Esophagus muscularis mucosa (tissue), 4 donors: ENCODE measurements at regions not wholly inside any gene's neighbourhood (a gene's known extent, or its start where the extent isn't known, plus 50 kb on each side); places are given as distances from the start of the nearest gene placed in this dataset.

Experiments used
- DNase-seq: peaks from one replicate; pipeline ENCODE4 v3.0.0-alpha.2; 2017; ENCODE audit errors: extremely low spot score
- H3K27ac ChIP-seq, 4 donors: fragments of 200-600 bp; sonication (generic); replicated peaks in 1 of 4; 1 replicate in 3 of 4; 2 replicates in 1 of 4; pipeline ENCODE4 v1.5.1; 2016 to 2019; ENCODE audit warnings: mild to moderate bottlenecking in 1 of 4
- H3K27me3 ChIP-seq, 4 donors: fragments of 200-600 bp; sonication (generic); one replicate each; pipeline versions ENCODE4 v1.5.1 to v1.6.0; 2016 to 2019
- H3K36me3 ChIP-seq, 4 donors: fragments of 200-600 bp; sonication (generic); one replicate each; pipeline ENCODE4 v1.5.1; 2016 to 2019
- H3K4me1 ChIP-seq, 4 donors: fragments of 200-600 bp; sonication (generic); one replicate each; pipeline ENCODE4 v1.5.1; 2016 to 2019
- H3K4me3 ChIP-seq, 4 donors: fragments of 200-600 bp; sonication (generic); 1 replicate in 2 of 4; 2 replicates in 2 of 4; pipeline ENCODE4 v1.5.1; 2016 to 2019; ENCODE audit warnings: mild to moderate bottlenecking in 4 of 4, moderate library complexity in 1 of 4
- H3K9me3 ChIP-seq, 4 donors: fragments of 200-600 bp; sonication (generic); 1 replicate in 3 of 4; 2 replicates in 1 of 4; pipeline ENCODE4 v1.5.1; 2016 to 2019
- CTCF ChIP-seq, 3 experiments: fragments of 200-600 bp in 2 of 3; fragments of 450-650 bp in 1 of 3; sonication (generic) in 2 of 3; IDR thresholded peaks; one replicate each; pipeline ENCODE4 v1.5.1; 2017 to 2019; ENCODE audit warnings: antibody characterized with exemption in 3 of 3, mild to moderate bottlenecking in 2 of 3, moderate library complexity in 1 of 3
- EP300 ChIP-seq: sonication (generic); formaldehyde crosslinking; IDR thresholded peaks from one replicate; pipeline ENCODE4 v1.6.1; 2017; ENCODE audit warnings: antibody characterized with exemption
- POLR2A ChIP-seq: fragments of 450-650 bp; IDR thresholded peaks from one replicate; pipeline ENCODE4 v1.6.1; 2017; ENCODE audit warnings: antibody characterized with exemption, moderate library complexity, mild to moderate bottlenecking, low read depth
- POLR2AphosphoS5 ChIP-seq, 2 donors: sonication (generic); formaldehyde crosslinking; IDR thresholded peaks; one replicate each; pipeline ENCODE4 v1.6.1; 2017; ENCODE audit warnings: antibody characterized with exemption in 2 of 2
- WGBS: methylation state at CpG from one replicate; pipeline ENCODE4 v1.1.5; 2018; 5-methylcytosine and 5-hydroxymethylcytosine counted together
- intact Hi-C: fragments of 100-400 bp; cut with DNase I; formaldehyde crosslinking; loops from one replicate; pipeline ENCODE4 v1.15.1; 2023

GRCh38 chr5:142507531-142508372 lies 178.1 kb downstream of the FGF1 start:
- 75% methylated on average over 21 of the region's 21 CpGs for WGBS
- Histone ChIP-seq H3K27ac (peak overlapping the region in 3 of 4 donors; percentile 36 to 52 (median 51)), H3K9me3 (no peaks in the 10 kb centered on the region), H3K4me3 (no peak overlapping the region), H3K36me3 (no peaks in the 10 kb centered on the region), H3K4me1 (peaks cover 0 to 31% (median 17%) of the 10 kb centered on the region in 4 donors), H3K27me3 (no peaks in the 10 kb centered on the region)
- intact Hi-C loops, result no loop called here
- TF ChIP-seq CTCF (IDR thresholded peaks at IDR 0.05), result no peak
- TF ChIP-seq EP300, result no peak
- TF ChIP-seq POLR2AphosphoS5 (IDR thresholded peaks at IDR 0.05), result no peak
- no peak for TF ChIP-seq POLR2A
- no peak for DNase-seq

GRCh38 chr5:142506756-142507155 lies 179.1 kb downstream of the FGF1 start:
- H3K36me3 ChIP-seq, result no peaks in the 10 kb centered on the region
- intact Hi-C loops, result no loop called here
- peaks cover 0 to 23% (median 12%) of the 10 kb centered on the region in 4 donors for H3K4me1 ChIP-seq
- WGBS, result 55% methylated on average over 4 of the region's 4 CpGs
- no peaks in the 10 kb centered on the region for H3K27me3 ChIP-seq
- TF ChIP-seq EP300 (no peak), POLR2A (no peak), CTCF (IDR thresholded peaks at IDR 0.05) (no peak), POLR2AphosphoS5 (IDR thresholded peaks at IDR 0.05) (no peak)
- no peak overlapping the region for H3K4me3 ChIP-seq
- H3K9me3 ChIP-seq, result no peaks in the 10 kb centered on the region
- DNase-seq, result no peak
- H3K27ac ChIP-seq, result no peak overlapping the region

- Histone ChIP-seq H3K27ac (no peak overlapping the region), H3K4me3 (no peak overlapping the region), H3K9me3 (no peaks in the 10 kb centered on the region), H3K36me3 (no peaks in the 10 kb centered on the region), H3K4me1 (peaks cover 0 to 19% (median 10%) of the 10 kb centered on the region in 4 donors), H3K27me3 (no peaks in the 10 kb centered on the region)
- DNase-seq, result no peak
- WGBS, result 92% methylated on average over 1 of the region's 1 CpG
- TF ChIP-seq CTCF (IDR thresholded peaks at IDR 0.05), result no peak
- TF ChIP-seq POLR2AphosphoS5 (IDR thresholded peaks at IDR 0.05), result no peak
- TF ChIP-seq POLR2A, result no peak
- no peak for TF ChIP-seq EP300
- intact Hi-C loops, result no loop called here
These were observed 179.8 kb downstream of the FGF1 start for GRCh38 chr5:142506046-142506445.

GRCh38 chr5:142501890-142502289 lies 177.1 kb upstream of the SPRY4 start:
- no peak for TF ChIP-seq POLR2A
- TF ChIP-seq EP300, result no peak
- TF ChIP-seq CTCF (IDR thresholded peaks at IDR 0.05), result no peak
- no peak for TF ChIP-seq POLR2AphosphoS5 (IDR thresholded peaks at IDR 0.05)
- no peak for DNase-seq
- no peak overlapping the region for H3K4me3 ChIP-seq
- intact Hi-C loops, result no loop called here
- H3K27me3 ChIP-seq, result no peaks in the 10 kb centered on the region
- 78% methylated on average over 3 of the region's 3 CpGs for WGBS
- no peaks in the 10 kb centered on the region for H3K9me3 ChIP-seq
- H3K27ac ChIP-seq, result no peak overlapping the region
- H3K36me3 ChIP-seq, result no peaks in the 10 kb centered on the region
- H3K4me1 ChIP-seq, result peaks cover 0 to 3% (median 0%) of the 10 kb centered on the region in 4 donors
